A549 (cell line): ENCODE measurements at regions not wholly inside any gene's neighbourhood (a gene's known extent, or its start where the extent isn't known, plus 50 kb on each side); places are given as distances from the start of the nearest gene placed in this dataset.

Source experiments
- ATAC-seq, 2 experiments: fragments of 200-7000 bp in 1 of 2; fragments of >200 bp in 1 of 2; cut with Nextera tagmentation in 1 of 2; cut with Tn5 transposase in 1 of 2; 3 replicates each; pipeline versions ENCODE4 v1.8.0 to v1.9.1; 2018 to 2020; ENCODE audit warnings: mild to moderate bottlenecking in 1 of 2, moderate library complexity in 1 of 2
- CTCF ChIA-PET: fragments of 300-600 bp; sonication (Branson Sonifier 250); formaldehyde crosslinking; extraction: SDS; loops from one replicate; lab custom pipeline; 2021; ENCODE audit warnings: antibody characterized with exemption, inconsistent platforms; lab: Yijun Ruan, JAX
- POLR2A ChIA-PET: fragments of 350-600 bp; formaldehyde crosslinking; extraction: SDS; loops from one replicate; lab custom pipeline; 2021; ENCODE audit warnings: antibody characterized with exemption, inconsistent platforms; lab: Yijun Ruan, JAX
- DNase-seq, 2 experiments: peaks; one replicate each; pipeline versions ENCODE4 v3.0.0 to v3.0.0-alpha.2; 2011 to 2016; ENCODE audit warnings: low read depth in 1 of 2, low spot score in 1 of 2
- FAIRE-seq: peaks from 2 replicates; lab custom pipeline; 2011; peaks lifted over from hg19 to GRCh38; lab: Jason Lieb, UNC
- H3K27ac ChIP-seq, 2 experiments: fragments of >200 bp; sonication (Bioruptor Twin); formaldehyde crosslinking; 3 replicates each; pipeline ENCODE4 v1.5.1; 2016 to 2017
- H3K4me1 ChIP-seq: fragments of >200 bp; sonication (Bioruptor Twin); formaldehyde crosslinking; 3 replicates; pipeline ENCODE4 v1.6.1; 2016
- H3K4me2 ChIP-seq: fragments of >200 bp; sonication (Bioruptor Twin); formaldehyde crosslinking; 3 replicates; pipeline ENCODE4 v1.6.1; 2016
- H3K4me3 ChIP-seq: fragments of >200 bp; sonication (Bioruptor Twin); formaldehyde crosslinking; 3 replicates; pipeline ENCODE4 v1.5.1; 2016
- H3K9me3 ChIP-seq: fragments of >200 bp; sonication (Bioruptor Twin); formaldehyde crosslinking; 3 replicates; pipeline ENCODE4 v1.6.1; 2016
- BHLHE40 ChIP-seq: IDR thresholded peaks from 2 replicates; pipeline ENCODE4 v1.6.1; 2012; ENCODE audit warnings: low read depth, low read length, inconsistent platforms
- CBX2 ChIP-seq: fragments of 200-600 bp; sonication (generic); IDR thresholded peaks from 2 replicates; pipeline ENCODE4 v1.6.1; 2016; ENCODE audit warnings: low read depth, mild to moderate bottlenecking, borderline replicate concordance
- CBX8 ChIP-seq: fragments of 200-600 bp; sonication (generic); IDR thresholded peaks from 2 replicates; pipeline ENCODE4 v1.6.1; 2016
- CHD2 ChIP-seq: fragments of 150-350 bp; IDR thresholded peaks from 2 replicates; pipeline ENCODE4 v1.6.1; 2014; ENCODE audit warnings: low read length; ENCODE audit not compliant: partially characterized antibody
- CHD4 ChIP-seq: fragments of 200-600 bp; sonication (generic); IDR thresholded peaks from 2 replicates; pipeline ENCODE4 v1.6.1; 2016; ENCODE audit warnings: antibody characterized with exemption, mild to moderate bottlenecking, borderline replicate concordance
- EHF ChIP-seq: fragments of 250-450 bp; sonication (Bioruptor Pico); IDR thresholded peaks from 2 replicates; pipeline ENCODE4 v1.5.0; 2020; ENCODE audit warnings: mild to moderate bottlenecking
- EP300 ChIP-seq, 2 experiments: fragments of >200 bp; sonication (Bioruptor Twin); formaldehyde crosslinking; IDR thresholded peaks; 2 replicates in 1 of 2; 3 replicates in 1 of 2; pipeline ENCODE4 v1.6.1; 2016 to 2017
- ESRRA ChIP-seq: fragments of 150-350 bp; IDR thresholded peaks from 2 replicates; pipeline ENCODE4 v1.6.1; 2014; ENCODE audit warnings: mild to moderate bottlenecking, low read length, borderline replicate concordance
- FOSB ChIP-seq: fragments of 250-450 bp; sonication (Bioruptor Pico); IDR thresholded peaks from 2 replicates; pipeline ENCODE4 v1.5.0; 2020; ENCODE audit warnings: mild to moderate bottlenecking, moderate library complexity
- FOSL2 ChIP-seq, 2 experiments: fragments of 450-650 bp in 1 of 2; fragments of >200 bp in 1 of 2; sonication (Bioruptor Twin) in 1 of 2; formaldehyde crosslinking; IDR thresholded peaks; 2 replicates each; pipeline versions ENCODE4 v1.5.0 to v1.6.1; 2016 to 2020; ENCODE audit warnings: mild to moderate bottlenecking in 1 of 2, moderate library complexity in 1 of 2
- FOXS1 ChIP-seq: fragments of 250-450 bp; sonication (Bioruptor Pico); IDR thresholded peaks from 2 replicates; pipeline ENCODE4 v1.5.0; 2020; ENCODE audit warnings: mild to moderate bottlenecking, moderate library complexity
- GATA3 ChIP-seq: IDR thresholded peaks from 2 replicates; pipeline ENCODE4 v1.6.1; 2012; ENCODE audit warnings: borderline replicate concordance
- HEYL ChIP-seq: fragments of 250-450 bp; sonication (Bioruptor Pico); IDR thresholded peaks from 2 replicates; pipeline ENCODE4 v1.8.0; 2021; ENCODE audit warnings: mild to moderate bottlenecking, moderate library complexity
- KDM1A ChIP-seq: fragments of 200-600 bp; sonication (generic); IDR thresholded peaks from 2 replicates; pipeline ENCODE4 v1.6.1; 2016; ENCODE audit warnings: low read depth, mild to moderate bottlenecking
- KDM5A ChIP-seq: fragments of 200-600 bp; sonication (generic); IDR thresholded peaks from 2 replicates; pipeline ENCODE4 v1.6.1; 2016; ENCODE audit warnings: antibody characterized with exemption, mild to moderate bottlenecking
- MAFK ChIP-seq: fragments of 450-650 bp; IDR thresholded peaks from 2 replicates; pipeline ENCODE4 v1.6.1; 2014; ENCODE audit not compliant: partially characterized antibody
- MAZ ChIP-seq: fragments of 150-350 bp; IDR thresholded peaks from 2 replicates; pipeline ENCODE4 v1.6.1; 2014; ENCODE audit warnings: antibody characterized with exemption, low read depth, low read length, borderline replicate concordance
- MYC ChIP-seq: IDR thresholded peaks from 2 replicates; pipeline ENCODE4 v1.6.1; 2012; ENCODE audit warnings: mild to moderate bottlenecking, inconsistent platforms, low read length, improper control_type of control experiment, borderline replicate concordance
- NFE2L2 ChIP-seq: fragments of 150-350 bp; conservative IDR thresholded peaks from 2 replicates; pipeline ENCODE4 v1.6.1; 2014; ENCODE audit warnings: low read length
- NR3C1 ChIP-seq: fragments of >200 bp; sonication (Bioruptor Twin); formaldehyde crosslinking; IDR thresholded peaks from 3 replicates; pipeline ENCODE4 v1.6.1; 2017
- PHF8 ChIP-seq: fragments of 200-600 bp; sonication (generic); IDR thresholded peaks from 2 replicates; pipeline ENCODE4 v1.6.1; 2016; ENCODE audit warnings: low read depth, mild to moderate bottlenecking, antibody characterized with exemption, moderate library complexity, borderline replicate concordance
- POLR2A ChIP-seq: IDR thresholded peaks from 2 replicates; pipeline ENCODE4 v1.6.1; 2012; ENCODE audit warnings: mild to moderate bottlenecking, low read length
- POLR2AphosphoS2 ChIP-seq: conservative IDR thresholded peaks from 2 replicates; pipeline ENCODE4 v1.6.1; 2012; ENCODE audit warnings: low read length, improper control_type of control experiment, inconsistent platforms
- RFX5 ChIP-seq: fragments of 450-650 bp; IDR thresholded peaks from 2 replicates; pipeline ENCODE4 v1.7.1; 2014; ENCODE audit warnings: antibody characterized with exemption, mild to moderate bottlenecking, moderate library complexity
- SMC3 ChIP-seq: fragments of >200 bp; sonication (Bioruptor Twin); formaldehyde crosslinking; IDR thresholded peaks from 3 replicates; pipeline ENCODE4 v1.6.1; 2018; ENCODE audit warnings: inconsistent platforms
- SREBF2 ChIP-seq: fragments of 450-650 bp; IDR thresholded peaks from 2 replicates; pipeline ENCODE4 v1.6.1; 2014; ENCODE audit warnings: mild to moderate bottlenecking, moderate library complexity
- TFCP2L1 ChIP-seq: fragments of 250-450 bp; sonication (Bioruptor Pico); IDR thresholded peaks from 2 replicates; pipeline ENCODE4 v1.5.0; 2021; ENCODE audit warnings: mild to moderate bottlenecking
- ZNF302 ChIP-seq: fragments of 250-450 bp; sonication (Bioruptor Pico); IDR thresholded peaks from 2 replicates; pipeline ENCODE4 v1.9.0; 2021; ENCODE audit warnings: inconsistent platforms, mild to moderate bottlenecking, moderate library complexity
- ZSCAN20 ChIP-seq: fragments of 250-450 bp; sonication (Bioruptor Pico); IDR thresholded peaks from 2 replicates; pipeline ENCODE4 v1.8.0; 2022; ENCODE audit warnings: mild to moderate bottlenecking, moderate library complexity
- WGBS: methylation state at CpG from one replicate; pipeline ENCODE4 v1.1.6; 2017; ENCODE audit errors: missing lambda C conversion rate; 5-methylcytosine and 5-hydroxymethylcytosine counted together
- TF ChIP-seq, protein P1 (sequence below): IDR thresholded peaks from 2 replicates; pipeline ENCODE4 v1.6.1; 2012
- TF ChIP-seq, protein P2 (sequence below): fragments of >200 bp; sonication (Bioruptor Twin); formaldehyde crosslinking; IDR thresholded peaks from 2 replicates; pipeline ENCODE4 v1.6.1; 2016

- POLR2A ChIA-PET, result no interaction called here
- no peaks in the 10 kb centered on the region for H3K4me1 ChIP-seq
- TF ChIP-seq FOSB (CRISPR knock-in tag) (no peak), RFX5 (no peak), NR3C1 (no peak), CBX2 (no peak), ZNF302 (no peak), MYC (no peak), PHF8 (no peak), SREBF2 (no peak), ESRRA (no peak), HEYL (CRISPR knock-in tag) (no peak), CHD4 (no peak), EHF (CRISPR knock-in tag) (no peak), CHD2 (no peak), NFE2L2 (no peak), TFCP2L1 (no peak), MAZ (no peak)
- TF ChIP-seq, protein P1, sequence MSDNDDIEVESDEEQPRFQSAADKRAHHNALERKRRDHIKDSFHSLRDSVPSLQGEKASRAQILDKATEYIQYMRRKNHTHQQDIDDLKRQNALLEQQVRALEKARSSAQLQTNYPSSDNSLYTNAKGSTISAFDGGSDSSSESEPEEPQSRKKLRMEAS, result no peak
- TF ChIP-seq, protein P2, sequence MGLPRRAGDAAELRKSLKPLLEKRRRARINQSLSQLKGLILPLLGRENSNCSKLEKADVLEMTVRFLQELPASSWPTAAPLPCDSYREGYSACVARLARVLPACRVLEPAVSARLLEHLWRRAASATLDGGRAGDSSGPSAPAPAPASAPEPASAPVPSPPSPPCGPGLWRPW, result no peak
- H3K27ac ChIP-seq, result no peak overlapping the region
- CTCF ChIA-PET, result no interaction called here
- DNase-seq (peak in 1 of 2 experiments; percentile 22), FAIRE-seq (no peak), ATAC-seq (peak in 1 of 2 experiments; percentile 70; a peak in 3 of 6 replicates)
- 30% methylated on average over 14 of the region's 17 CpGs for WGBS
- no peak overlapping the region for H3K4me3 ChIP-seq
- H3K4me2 ChIP-seq, result no peak overlapping the region
- H3K9me3 ChIP-seq, result no peaks in the 10 kb centered on the region; the same call in 2 of the 3 replicates
These were observed 75.7 kb upstream of the RAB6C start for GRCh38 chr2:129903586-129904425.

- Histone ChIP-seq H3K4me3 (no peak overlapping the region), H3K4me2 (no peak overlapping the region), H3K27ac (no peak overlapping the region), H3K9me3 (no peaks in the 10 kb centered on the region; the same call in 2 of the 3 replicates), H3K4me1 (no peaks in the 10 kb centered on the region)
- no peak for DNase-seq
- ATAC-seq, result no peak
- ChIA-PET POLR2A (no interaction called here), CTCF (no interaction called here)
- WGBS, result 38% methylated on average over 18 of the region's 20 CpGs
- FAIRE-seq, result no peak
- TF ChIP-seq FOSL2 (IDR thresholded peaks at IDR 0.05) (no peak), FOSL2 (CRISPR knock-in tag; IDR thresholded peaks at IDR 0.05) (no peak), POLR2AphosphoS2 (no peak), FOXS1 (CRISPR knock-in tag) (no peak), POLR2A (no peak), EHF (CRISPR knock-in tag) (no peak), EP300 (IDR thresholded peaks at IDR 0.05) (no peak), KDM5A (no peak), MAFK (no peak), RFX5 (no peak), HEYL (CRISPR knock-in tag) (no peak), SMC3 (no peak), CBX8 (no peak), ZSCAN20 (CRISPR knock-in tag) (no peak), FOSB (CRISPR knock-in tag) (no peak), BHLHE40 (no peak), GATA3 (no peak), KDM1A (no peak), CHD4 (no peak)
- TF ChIP-seq, protein P1, result no peak
These were observed 74.7 kb upstream of the RAB6C start for GRCh38 chr2:129904532-129905446.
